ENCODE measurements at regions not wholly inside any gene's neighbourhood (a gene's known extent, or its start where the extent isn't known, plus 50 kb on each side); places are given as distances from the start of the nearest gene placed in this dataset.
A peak's percentile ranks its signal among the peaks of the same experiment; 100 is the strongest.
"Not testable (repeated sequence)": the region's sequence is repeated elsewhere in the genome, so short reads cannot be mapped to it uniquely, and the experiment has no call there.

DNA sequence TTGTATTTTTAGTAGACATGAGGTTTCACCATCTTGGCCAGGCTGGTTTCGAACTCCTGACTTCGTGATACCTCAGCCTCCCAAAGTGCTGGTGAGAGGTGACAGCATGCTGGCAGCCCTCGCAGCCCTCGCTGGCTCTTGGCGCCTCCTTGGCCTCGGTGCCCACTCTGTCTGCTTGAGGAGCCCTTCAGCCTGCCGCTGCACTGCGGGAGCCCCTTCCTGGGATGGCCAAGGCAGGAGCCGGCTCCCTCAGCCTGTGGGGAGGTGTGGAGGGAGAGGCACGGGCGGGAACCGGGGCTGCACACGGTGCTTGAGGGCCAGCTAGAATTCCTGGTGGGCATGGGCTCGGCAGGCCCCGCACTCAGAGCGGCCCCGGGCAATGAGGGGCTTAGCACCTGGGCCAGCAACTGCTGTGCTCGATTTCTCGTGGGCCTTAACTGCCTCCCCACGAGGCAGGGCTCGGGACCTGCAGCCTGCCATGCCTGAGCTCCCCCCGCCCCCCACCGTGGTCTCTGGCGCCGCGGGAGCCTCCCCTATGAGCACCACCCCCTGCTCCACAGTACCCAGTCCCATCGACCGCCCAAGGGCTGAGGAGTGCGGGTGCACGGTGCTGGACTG lies 96.5 kb upstream of the RHOBTB1 start:
- DNase-seq = no peak

DNA sequence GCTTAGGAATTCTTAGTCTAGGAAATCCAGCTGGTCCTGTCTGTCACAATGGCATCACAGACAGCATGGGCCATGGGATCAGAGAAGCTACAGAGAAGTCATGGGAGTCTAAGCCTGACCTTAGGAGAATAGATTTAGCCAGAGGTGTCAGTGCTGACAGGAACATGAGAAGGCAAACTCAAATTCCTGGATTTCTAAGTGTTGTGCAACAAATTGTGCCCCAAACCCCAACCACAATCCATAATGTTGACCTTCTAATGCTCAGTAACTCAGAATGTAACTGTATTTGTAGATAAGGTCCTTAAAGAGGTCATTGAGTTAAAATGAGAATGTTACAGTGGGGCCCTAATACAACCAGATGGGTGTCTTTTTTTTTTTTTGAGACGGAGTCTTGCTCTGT lies 95.9 kb upstream of the RHOBTB1 start:
- no peak for DNase-seq

DNA sequence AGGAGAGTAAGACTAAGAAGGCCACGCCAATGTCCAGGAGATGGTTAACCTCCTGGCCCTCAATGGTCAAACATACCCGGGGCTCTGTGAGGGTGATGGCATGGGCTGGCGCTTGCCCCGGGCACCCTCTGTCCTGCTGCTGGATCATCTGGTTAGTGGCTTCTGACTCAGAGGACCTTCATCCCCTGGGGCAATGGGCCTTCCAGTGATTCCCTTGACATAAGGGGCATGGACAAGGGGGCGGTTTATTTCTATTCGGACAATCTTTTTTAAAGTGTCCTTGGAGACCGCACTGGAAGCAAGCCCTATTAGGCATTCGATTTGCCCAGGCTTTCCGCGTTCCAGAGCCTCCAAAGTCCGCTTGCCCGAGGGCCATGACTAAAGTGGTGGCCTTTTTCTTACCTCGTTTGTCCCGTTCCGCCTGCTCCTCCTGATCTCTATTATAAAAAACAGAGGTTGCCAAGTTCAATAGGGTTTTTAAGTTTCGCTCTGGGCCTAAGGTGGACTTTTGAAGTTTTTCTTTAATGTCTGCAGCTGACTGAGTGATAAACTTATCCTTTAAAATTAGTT lies 93.4 kb upstream of the RHOBTB1 start:
- DNase-seq = not testable (repeated sequence)

DNA sequence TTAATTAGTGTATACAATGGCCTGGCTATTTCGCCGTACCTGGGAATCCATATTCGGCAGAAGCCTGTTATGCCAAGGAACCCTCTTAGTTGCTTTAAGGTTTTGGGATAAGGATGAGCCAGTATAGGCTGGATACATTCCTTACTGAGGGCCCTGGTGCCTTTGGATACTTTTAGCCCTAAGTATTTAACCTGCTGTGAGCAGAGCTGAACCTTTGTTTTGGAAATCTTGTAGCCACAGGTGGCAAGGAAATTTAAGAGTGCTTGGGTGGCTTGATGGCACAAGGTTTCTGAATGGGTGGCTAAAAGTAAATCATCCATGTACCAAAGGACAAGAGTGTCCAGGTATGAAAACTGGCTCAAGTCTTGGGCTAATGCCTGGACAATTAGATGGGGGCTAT lies 92.2 kb upstream of the RHOBTB1 start:
- not testable (repeated sequence) for DNase-seq

DNA sequence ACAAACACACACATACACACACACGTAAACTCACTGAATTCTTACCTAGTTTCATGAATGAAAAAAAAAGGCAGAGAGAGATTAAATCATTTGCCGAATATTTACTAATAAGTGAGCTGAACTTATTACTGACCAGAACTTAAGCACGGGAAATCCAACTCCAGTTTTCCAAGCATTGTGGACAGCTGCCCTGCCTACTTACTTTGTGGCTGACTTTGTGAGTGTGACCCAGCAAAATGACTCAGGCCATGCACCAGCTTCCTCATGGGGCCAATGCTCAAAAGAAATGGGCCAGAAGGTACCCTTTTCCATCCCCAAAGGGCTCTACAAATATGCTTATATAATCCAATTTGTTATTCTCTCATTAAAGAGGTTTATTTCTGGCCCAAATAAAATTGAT lies 87.4 kb upstream of the RHOBTB1 start:
- no peak for DNase-seq

DNA sequence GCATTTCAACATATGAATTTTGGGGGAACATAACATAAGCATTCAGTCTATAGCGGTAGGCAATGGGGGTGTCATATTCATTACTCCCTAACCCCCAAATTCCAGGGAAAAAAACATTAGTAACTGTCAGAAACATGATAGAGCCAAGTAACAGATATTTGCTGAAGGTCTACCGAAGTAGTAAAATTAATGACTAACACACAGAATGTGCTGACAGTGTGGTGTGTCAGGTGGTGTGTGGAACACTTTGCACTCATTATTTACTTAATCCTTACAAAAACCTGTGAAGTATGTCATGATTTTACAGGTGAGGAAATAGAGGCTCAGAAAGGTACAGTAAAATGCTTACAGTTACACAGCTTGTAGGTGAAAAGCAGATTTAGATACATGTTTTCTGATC lies 85.4 kb upstream of the RHOBTB1 start:
- no peak for DNase-seq

DNA sequence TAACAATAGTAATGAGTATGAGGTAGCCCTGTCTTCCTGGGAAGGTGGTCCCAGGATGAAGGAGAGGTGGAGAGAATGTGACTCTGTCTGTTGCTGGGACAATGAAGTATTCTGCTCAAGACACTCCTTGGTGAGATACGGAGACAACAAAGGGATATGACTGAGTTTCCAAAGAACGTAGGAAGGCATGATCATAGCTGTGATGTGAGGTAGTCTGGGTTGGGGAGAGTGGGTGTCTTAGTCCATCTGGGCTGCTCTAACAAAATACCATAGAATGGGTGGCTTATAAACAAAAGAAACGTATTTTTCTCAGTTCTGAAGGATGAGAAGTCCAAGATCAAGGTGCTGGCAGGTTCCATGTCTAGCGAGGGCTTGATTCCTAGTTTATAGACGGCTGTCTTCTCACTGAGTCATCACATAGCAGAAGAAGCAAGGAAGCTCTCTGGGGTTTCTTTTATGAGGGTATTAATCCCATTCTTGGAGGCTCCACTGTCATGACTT lies 84.9 kb upstream of the RHOBTB1 start:
- DNase-seq = no peak

DNA sequence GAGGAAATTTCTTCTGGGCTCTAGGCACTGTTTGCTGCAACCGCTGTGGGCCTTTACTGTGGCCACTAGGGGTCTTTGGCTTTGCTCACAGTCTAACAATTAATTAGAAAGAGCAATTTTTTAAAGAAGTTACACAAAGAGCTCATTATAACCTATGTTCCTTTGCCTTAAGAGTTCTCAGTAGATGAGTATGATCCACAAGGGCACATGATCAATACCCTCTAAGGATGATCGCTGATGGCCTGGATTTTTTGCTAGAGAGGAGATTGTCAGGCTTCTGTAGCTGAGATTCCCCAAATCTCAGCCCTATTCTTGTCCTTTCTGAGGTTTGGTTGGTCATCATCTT lies 80.8 kb upstream of the RHOBTB1 start:
- peak; percentile 30 for DNase-seq

DNA sequence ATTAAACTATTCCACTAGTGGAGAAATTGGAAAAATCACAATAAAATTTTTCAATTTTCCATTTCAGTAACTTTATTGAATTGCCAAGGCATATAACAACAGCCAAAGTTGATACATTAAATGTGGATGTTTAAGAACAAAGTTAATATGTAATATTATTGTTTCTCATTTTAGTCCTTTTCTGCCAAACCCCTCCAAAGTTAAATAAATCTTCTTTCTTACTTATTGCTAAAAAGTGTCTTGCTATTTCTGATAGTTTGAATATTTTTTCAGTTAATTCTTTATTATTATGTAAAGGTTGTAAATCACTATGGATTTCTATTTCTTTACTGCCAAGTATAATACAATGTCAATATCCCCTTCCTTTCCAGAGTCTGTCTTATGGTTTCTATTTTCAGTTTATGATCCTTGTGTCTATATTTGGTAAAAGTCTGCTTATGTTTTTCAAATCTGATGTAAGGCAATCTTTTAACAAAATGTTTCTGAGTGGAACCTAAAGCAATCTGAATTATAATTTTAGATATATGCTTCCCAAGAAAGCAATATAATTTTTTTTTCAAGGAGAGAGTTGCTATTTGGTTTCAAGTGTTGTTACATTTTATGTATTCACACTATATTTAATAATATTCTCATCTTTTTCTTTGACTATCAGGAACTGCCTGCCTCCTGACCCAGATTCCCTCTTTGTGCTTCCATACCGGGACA lies 80.3 kb upstream of the RHOBTB1 start:
- DNase-seq = no peak

DNA sequence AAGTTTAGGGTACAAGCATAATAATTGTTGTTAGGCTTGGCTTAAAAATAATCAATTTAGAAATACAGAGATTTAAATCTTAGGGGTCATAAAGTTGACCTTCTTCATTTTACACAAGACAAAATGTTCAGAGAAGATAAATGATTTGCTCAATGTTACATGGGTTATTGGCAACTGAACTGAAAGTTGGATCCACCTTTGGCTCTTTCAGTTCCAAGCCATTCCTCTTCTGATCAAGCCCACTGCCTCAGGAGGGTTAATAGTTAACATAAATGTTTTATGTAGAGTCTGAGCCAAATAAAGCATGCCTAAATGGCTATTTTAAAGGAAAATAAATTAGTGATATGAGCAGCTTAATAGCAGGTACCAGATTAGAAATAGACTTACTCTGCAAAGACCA lies 79.1 kb upstream of the RHOBTB1 start:
- no peak for DNase-seq

DNA sequence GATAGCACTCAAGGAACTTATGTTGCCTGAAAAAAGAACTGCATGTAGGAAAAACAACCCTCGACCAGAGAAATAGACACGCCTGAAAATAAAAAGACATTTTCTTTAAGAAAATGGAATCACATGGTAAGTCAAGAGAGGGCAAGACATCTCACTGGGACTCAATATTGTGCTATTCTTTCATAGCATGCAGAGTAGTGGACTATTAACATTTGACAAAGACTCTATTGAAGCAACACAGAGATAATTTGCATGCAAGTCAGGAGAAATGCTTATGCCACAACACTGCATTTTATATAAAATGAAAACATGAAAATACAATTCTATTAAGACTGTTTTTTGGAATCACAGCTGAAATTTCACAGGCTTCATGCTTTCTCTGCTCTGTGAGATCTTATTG lies 77.9 kb upstream of the RHOBTB1 start:
- DNase-seq = no peak

DNA sequence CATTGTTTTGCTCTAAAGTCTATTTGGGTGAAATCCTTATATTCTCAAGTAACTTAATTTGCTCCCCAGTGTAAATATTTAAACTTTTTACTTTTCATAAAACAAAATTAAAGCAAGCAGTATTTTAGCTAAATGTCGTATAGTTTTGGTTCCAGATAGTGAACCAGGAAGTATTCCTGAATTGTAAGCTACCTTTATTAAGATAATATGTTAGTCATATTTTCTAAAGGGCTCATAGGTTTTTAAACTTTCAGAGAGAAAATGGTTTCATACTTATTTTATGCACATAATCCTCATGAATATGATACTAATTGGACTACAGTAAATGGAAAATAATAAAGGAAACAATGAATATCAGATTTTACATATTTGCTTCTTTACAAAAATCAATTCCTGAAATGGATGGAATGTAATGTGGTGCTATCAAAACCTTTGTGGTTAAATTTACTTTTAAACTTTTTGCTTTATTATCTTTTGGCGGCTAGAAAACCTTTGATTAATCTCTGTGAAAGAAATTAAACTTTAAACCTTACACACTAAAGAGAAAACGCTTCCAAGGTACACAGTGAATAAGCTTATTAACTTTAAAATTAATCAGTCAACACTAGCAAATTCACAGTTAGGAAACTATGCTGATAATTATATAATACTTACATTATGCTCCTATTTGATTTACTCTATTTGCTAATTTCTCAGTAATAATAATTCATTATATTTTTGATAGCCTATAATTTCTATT lies 76.6 kb upstream of the RHOBTB1 start:
- no peak for DNase-seq

DNA sequence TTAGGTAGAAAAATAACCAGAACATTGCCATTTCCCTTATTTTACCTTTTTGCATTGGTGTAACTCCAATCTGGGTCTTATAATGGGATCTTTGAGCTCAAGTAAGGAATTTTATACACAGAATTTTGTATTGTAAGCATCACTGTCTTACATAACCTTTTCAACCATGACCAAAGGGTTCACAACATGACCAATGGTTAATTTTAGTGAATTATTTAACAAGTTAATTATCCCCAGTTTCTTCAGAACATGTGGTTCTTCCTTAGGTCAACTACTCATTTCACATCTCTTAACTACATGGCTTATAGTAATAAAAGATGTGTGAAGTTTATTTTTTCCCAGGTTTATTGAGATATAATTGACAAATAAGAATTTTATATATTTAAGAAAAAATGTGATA lies 74.2 kb upstream of the RHOBTB1 start:
- no peak for DNase-seq

DNA sequence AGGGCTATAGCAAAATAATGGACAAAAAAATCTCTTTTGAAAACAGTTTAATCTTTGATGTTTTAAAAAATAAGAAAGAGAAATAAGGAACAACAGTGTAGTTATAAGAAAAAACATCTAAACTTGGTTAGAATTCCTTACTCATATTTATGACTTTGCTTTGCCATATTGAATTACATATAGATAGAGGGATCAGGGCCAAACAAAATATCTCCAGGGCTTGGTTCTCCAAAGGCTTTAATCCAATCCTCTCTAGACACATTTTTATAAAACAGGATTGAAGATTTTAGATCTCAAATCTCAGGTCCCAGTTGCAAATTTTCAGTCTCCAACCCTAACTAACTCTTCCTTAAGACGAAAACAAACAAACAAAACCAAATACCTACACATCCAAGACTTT lies 72.6 kb upstream of the RHOBTB1 start:
- DNase-seq = no peak

DNA sequence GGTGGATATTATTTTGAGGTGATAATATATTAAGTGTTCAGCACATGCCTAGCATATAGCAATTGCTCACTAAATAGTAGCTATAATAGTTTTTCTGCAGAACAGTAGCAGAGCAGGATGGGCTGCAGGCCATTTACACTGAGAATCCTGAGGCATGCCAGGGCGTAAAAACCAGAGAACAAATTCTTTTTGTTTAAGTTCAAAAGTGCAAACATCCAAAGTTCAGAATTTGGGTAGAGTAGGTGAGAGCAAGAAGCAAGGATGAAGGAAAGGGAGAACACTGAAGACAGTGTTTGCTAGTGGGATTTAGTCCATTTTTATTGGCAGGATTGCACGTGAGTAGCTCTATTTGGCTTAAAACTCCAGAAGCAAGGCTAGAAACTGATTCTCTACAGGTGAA lies 72.0 kb upstream of the RHOBTB1 start:
- no peak for DNase-seq

DNA sequence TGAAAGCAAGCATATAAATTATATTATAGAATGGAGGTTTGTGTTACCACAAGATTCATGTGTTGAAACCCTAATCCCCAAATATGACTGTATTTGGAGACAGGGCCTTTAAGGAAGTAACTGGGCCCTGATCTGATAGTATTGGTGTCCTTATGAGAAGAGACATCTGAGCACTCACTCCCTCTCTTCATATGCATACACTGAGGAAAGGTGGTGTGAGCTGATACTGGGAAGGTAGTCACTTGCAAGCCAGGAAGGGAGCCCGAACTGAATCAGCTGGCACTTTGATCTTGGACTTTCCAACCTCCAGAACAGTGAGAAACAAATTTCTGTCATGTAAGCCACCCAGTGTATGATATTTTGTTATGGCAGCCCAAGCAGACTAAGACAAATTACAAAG lies 66.9 kb upstream of the RHOBTB1 start:
- no peak for DNase-seq

DNA sequence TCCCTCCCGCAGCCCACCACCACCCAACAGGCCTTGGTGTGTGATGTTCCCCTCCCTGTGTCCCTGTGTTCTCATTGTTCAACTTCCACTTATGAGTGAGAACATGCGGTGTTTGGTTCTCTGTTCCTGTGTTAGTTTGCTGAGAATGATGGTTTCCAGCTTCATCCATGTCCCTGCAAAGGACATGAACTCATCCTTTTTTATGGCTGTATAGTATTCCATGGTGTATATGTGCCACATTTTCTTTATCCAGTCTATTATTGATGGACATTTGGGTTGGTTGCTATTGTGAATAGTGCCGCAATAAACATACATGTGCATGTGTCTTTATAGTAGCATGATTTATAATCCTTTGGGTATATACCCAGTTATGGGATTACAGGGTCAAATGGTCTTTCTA lies 59.1 kb upstream of the RHOBTB1 start:
- not testable (repeated sequence) for DNase-seq

DNA sequence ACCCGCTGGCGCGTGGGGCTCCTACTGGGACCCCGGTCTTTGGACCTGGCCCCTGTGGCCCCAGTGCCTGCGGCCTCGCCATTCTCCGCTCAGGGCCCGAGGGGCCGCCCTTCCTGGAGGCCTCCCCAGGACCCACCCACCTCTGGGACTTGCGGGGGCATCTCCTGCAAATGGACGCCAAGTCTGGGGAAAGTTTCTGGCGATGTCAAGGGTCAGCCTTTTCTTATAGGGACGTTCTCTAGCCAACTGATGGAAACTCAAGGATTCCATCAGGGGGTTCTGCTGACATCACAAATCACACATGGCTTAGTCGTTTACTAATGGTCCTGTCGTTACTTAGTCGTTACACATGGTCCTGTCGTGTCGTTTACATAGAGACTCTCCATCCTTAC lies 57.7 kb upstream of the RHOBTB1 start:
- DNase-seq = peak; percentile 59

DNA sequence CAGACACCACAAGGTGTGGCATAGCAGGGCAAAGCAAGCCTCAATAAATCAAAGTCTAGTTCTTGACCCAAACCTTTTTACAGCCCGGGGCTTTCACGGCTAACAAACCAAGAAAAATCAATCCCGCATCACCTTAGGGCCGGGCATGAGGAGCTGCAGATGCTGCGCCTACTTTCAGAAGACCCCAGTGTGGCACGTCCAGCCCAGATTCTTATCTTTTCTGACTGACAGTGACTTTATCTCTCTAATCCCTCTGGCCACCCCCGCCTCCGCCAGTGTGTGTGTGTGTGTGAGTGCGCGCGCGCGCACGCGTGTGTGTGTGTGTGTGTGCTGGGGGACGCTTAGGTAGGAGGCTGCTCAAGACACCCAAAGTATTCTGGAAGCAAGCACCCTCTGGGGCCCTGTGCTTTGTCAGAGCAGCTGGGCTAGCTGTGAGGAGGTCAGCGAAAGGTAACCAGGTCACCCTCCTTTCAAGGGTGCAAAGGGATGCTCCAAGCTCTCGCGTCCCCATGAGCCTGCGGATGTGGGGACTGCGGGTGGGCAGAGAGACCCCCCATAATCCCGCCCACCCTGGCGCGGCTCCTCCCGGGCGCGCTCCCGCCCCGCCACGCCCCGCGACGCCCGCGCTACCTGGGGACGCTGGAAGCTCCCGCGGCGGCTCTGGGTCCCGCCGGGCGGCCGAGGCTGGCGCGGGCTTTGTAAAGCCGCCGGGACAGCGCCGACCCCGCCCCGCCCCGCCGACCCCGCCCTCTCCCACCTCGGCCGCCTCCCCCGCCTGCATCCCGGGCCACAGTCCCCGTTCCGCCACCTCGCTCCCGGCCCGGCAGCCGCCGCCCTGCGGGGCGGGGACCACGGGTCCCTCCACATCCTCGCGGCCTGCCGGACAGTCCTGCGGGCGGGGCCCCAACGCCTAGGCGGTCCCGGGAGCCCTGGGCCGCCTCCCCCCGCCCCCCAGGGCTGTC lies 57.1 kb upstream of the RHOBTB1 start:
- DNase-seq = peak; percentile 93

DNA sequence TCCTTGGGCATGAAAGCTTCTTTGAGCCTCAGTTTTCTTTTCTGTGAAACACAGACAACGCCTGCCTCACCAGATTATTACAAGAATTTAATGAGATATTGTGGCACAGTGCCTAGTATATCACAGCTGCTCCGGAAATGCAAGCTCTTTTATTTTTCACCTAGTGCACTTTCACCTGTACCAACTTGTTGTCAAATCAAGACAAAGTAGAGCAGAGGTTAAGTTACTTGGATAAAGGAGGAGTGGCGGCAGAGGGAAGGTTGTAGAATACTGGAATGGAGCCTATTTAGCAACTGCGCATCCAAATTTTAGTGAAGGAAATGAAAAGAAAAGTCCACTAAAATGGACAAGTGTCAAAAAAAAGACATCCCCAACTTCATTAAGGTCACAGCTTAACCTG lies 54.9 kb upstream of the RHOBTB1 start:
- no peak for DNase-seq

DNA sequence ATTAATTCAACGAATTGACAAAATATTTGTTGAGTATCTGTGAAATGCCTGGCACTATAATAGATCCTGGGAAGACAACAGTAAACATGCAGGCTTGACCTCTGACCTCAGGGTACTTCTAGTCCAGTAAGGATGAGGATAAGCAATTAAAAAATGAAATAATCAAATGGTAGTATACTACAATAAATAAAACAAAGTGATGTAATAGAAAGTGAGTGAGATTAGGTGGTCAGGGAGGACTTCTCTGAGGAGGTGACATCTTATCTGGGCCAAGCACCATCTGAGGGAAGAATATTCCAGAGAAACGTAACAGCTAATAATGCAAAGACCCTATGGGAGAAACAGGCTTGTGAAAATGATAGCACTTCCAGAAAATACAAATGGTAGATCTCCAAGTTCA lies 50.1 kb upstream of the RHOBTB1 start:
- DNase-seq = no peak

Data from retina (tissue), 1 donor.